HepG2 (cell line): ENCODE measurements at regions not wholly inside any gene's neighbourhood (a gene's known extent, or its start where the extent isn't known, plus 50 kb on each side); places are given as distances from the start of the nearest gene placed in this dataset.

Source experiments
- ATAC-seq: fragments of 200-7000 bp; cut with Tn5 transposase; 3 replicates; pipeline ENCODE4 v1.9.1; 2020; ENCODE audit warnings: mild to moderate bottlenecking, moderate library complexity
- BruUV-seq: library from RNA; stranded (reverse); fragments of 400-500 nt; replicated peaks from 2 replicates; lab custom pipeline; 2021; lab: Mats Ljungman, UMichigan
- CTCF ChIA-PET: fragments of 300-600 bp; formaldehyde crosslinking; extraction: SDS; loops from one replicate; lab custom pipeline; 2021; ENCODE audit warnings: low total read pairs, inconsistent platforms, low intra/inter-chr PET ratio; lab: Yijun Ruan, JAX
- POLR2A ChIA-PET: fragments of 350-600 bp; sonication (Branson Sonifier 250); formaldehyde crosslinking; loops from one replicate; lab custom pipeline; 2020; ENCODE audit warnings: antibody characterized with exemption, inconsistent platforms; lab: Yijun Ruan, JAX
- DNase-seq: peaks from one replicate; pipeline ENCODE4 v3.0.0-alpha.2; 2015; ENCODE audit warnings: low spot score
- FAIRE-seq: peaks from 3 replicates; lab custom pipeline; 2011; peaks lifted over from hg19 to GRCh38; lab: Jason Lieb, UNC
- H2AFZ ChIP-seq: one replicate; pipeline ENCODE4 v1.6.1; 2011; ENCODE audit warnings: low read length, inconsistent platforms
- H3K27ac ChIP-seq: fragments of 300-600 bp; 3 replicates; pipeline ENCODE4 v1.8.0; 2011; ENCODE audit warnings: mixed run types, mild to moderate bottlenecking, mixed read lengths, low read length, inconsistent platforms; ENCODE audit not compliant: insufficient read depth; ENCODE audit errors: extremely low read length
- H3K27me3 ChIP-seq, 2 experiments: fragments of 200-600 bp in 1 of 2; 2 replicates in 1 of 2; 3 replicates in 1 of 2; pipeline versions ENCODE4 v1.6.0 to v1.8.0; 2011; ENCODE audit warnings: low read length in 2 of 2, mild to moderate bottlenecking in 2 of 2, moderate library complexity in 2 of 2, inconsistent platforms in 1 of 2; ENCODE audit not compliant: insufficient read depth in 2 of 2, control insufficient read depth in 1 of 2
- H3K36me3 ChIP-seq, 2 experiments: fragments of 200-600 bp in 1 of 2; replicated peaks in 1 of 2; 2 replicates in 1 of 2; 3 replicates in 1 of 2; pipeline versions ENCODE4 v1.5.1 to v1.8.0; 2011; ENCODE audit warnings: low read length in 2 of 2, inconsistent platforms in 1 of 2; ENCODE audit not compliant: insufficient read depth in 2 of 2, control insufficient read depth in 1 of 2
- H3K4me1 ChIP-seq: 2 replicates; pipeline ENCODE4 v1.5.1; 2012; ENCODE audit warnings: low read length, inconsistent platforms; ENCODE audit not compliant: insufficient read depth
- H3K4me2 ChIP-seq: 2 replicates; pipeline ENCODE4 v1.6.0; 2011; ENCODE audit warnings: low read depth, low read length, inconsistent platforms
- H3K4me3 ChIP-seq, 3 experiments: fragments of 200-600 bp in 1 of 3; sonication (generic), shearing (Covaris generic) in 1 of 3; replicated peaks in 1 of 3; 2 replicates each; pipeline ENCODE4 v1.5.1; 2011 to 2016; ENCODE audit warnings: low read length in 3 of 3, inconsistent platforms in 2 of 3, low read depth in 2 of 3, mild to moderate bottlenecking in 2 of 3, control low read depth in 1 of 3, mixed read lengths in 1 of 3; ENCODE audit not compliant: insufficient read depth in 1 of 3
- H3K79me2 ChIP-seq: one replicate; pipeline ENCODE4 v1.6.1; 2011; ENCODE audit warnings: low read length, inconsistent platforms; ENCODE audit not compliant: insufficient read depth
- H3K9ac ChIP-seq: 2 replicates; pipeline ENCODE4 v1.6.0; 2011; ENCODE audit warnings: mild to moderate bottlenecking, low read depth, low read length, inconsistent platforms; ENCODE audit not compliant: insufficient read depth
- H3K9me3 ChIP-seq: 2 replicates; pipeline ENCODE4 v1.5.1; 2012; ENCODE audit warnings: mild to moderate bottlenecking, low read length
- H4K20me1 ChIP-seq: 2 replicates; pipeline ENCODE4 v1.6.0; 2011; ENCODE audit warnings: inconsistent platforms, mild to moderate bottlenecking, low read length, moderate library complexity; ENCODE audit not compliant: insufficient read depth
- ADNP ChIP-seq: sonication (generic); formaldehyde crosslinking; IDR thresholded peaks from 2 replicates; pipeline ENCODE4 v1.4.0; 2020; ENCODE audit warnings: missing genetic modification reagents
- BCL3 ChIP-seq: sonication (generic); formaldehyde crosslinking; IDR thresholded peaks from 2 replicates; pipeline ENCODE4 v1.5.1; 2020; ENCODE audit warnings: mild to moderate bottlenecking, missing genetic modification reagents, moderate library complexity
- CERS6 ChIP-seq: sonication (generic); formaldehyde crosslinking; IDR thresholded peaks from 2 replicates; pipeline ENCODE4 v1.5.0; 2020; ENCODE audit warnings: missing genetic modification reagents
- CREM ChIP-seq, 2 experiments: sonication (generic) in 1 of 2; formaldehyde crosslinking in 1 of 2; IDR thresholded peaks; 2 replicates each; pipeline versions ENCODE4 v1.4.0 to v1.6.1; 2016 to 2020; ENCODE audit warnings: antibody characterized with exemption in 1 of 2, mild to moderate bottlenecking in 1 of 2, missing genetic modification reagents in 1 of 2
- DZIP1 ChIP-seq: sonication (generic); formaldehyde crosslinking; IDR thresholded peaks from 2 replicates; pipeline ENCODE4 v1.5.0; 2020; ENCODE audit warnings: mild to moderate bottlenecking, missing genetic modification reagents
- HIVEP1 ChIP-seq: sonication (generic); formaldehyde crosslinking; IDR thresholded peaks from 2 replicates; pipeline ENCODE4 v1.4.0; 2020; ENCODE audit warnings: mild to moderate bottlenecking, missing genetic modification reagents
- HOMEZ ChIP-seq: IDR thresholded peaks from 2 replicates; pipeline ENCODE4 v1.6.1; 2016; ENCODE audit warnings: low read depth
- NFATC3 ChIP-seq: sonication (generic); formaldehyde crosslinking; IDR thresholded peaks from 2 replicates; pipeline ENCODE4 v1.5.1; 2020; ENCODE audit warnings: mild to moderate bottlenecking, missing genetic modification reagents
- NR2F2 ChIP-seq: IDR thresholded peaks from 2 replicates; pipeline ENCODE4 v1.6.1; 2012; ENCODE audit warnings: low read depth, inconsistent platforms, borderline replicate concordance
- STAT6 ChIP-seq: sonication (generic); formaldehyde crosslinking; IDR thresholded peaks from 2 replicates; pipeline ENCODE4 v1.4.0; 2020; ENCODE audit warnings: missing genetic modification reagents, mild to moderate bottlenecking, borderline replicate concordance
- XRCC5 ChIP-seq: fragments of 200-400 bp; formaldehyde crosslinking; optimal IDR thresholded peaks from 2 replicates; pipeline ENCODE3; 2017; ENCODE audit warnings: mild to moderate bottlenecking, low read length
- ZMYM4 ChIP-seq: sonication (generic); formaldehyde crosslinking; IDR thresholded peaks from 2 replicates; pipeline ENCODE4 v1.8.1; 2023; ENCODE audit warnings: mild to moderate bottlenecking, missing genetic modification reagents
- ZNF17 ChIP-seq: sonication (generic); formaldehyde crosslinking; IDR thresholded peaks from 2 replicates; pipeline ENCODE4 v1.5.0; 2020; ENCODE audit warnings: mild to moderate bottlenecking, missing genetic modification reagents
- ZNF326 ChIP-seq: sonication (generic); formaldehyde crosslinking; IDR thresholded peaks from 2 replicates; pipeline ENCODE4 v1.4.0; 2020; ENCODE audit warnings: missing genetic modification reagents, borderline replicate concordance
- WGBS: methylation state at CpG from one replicate; pipeline ENCODE4 v1.1.6; 2017; ENCODE audit warnings: low lambda C conversion rate; 5-methylcytosine and 5-hydroxymethylcytosine counted together
- in situ Hi-C: cut with HindIII; loops from 2 replicates; pipeline ENCODE4 v1.10.0; 2017; ENCODE audit warnings: low pct_unique_long_range_greater_than_20kb; ENCODE audit not compliant: extremely low pct_ligation_motif_present
- intact Hi-C: fragments of 100-400 bp; cut with micrococcal nuclease; formaldehyde crosslinking; loops from one replicate; pipeline ENCODE4 v1.10.0; 2022; ENCODE audit not compliant: unreplicated experiment

GRCh38 chr12:127170226-127171180, 1096.5 kb upstream of the TMEM132C start:
- H3K4me3 ChIP-seq = no peak overlapping the region
- ChIA-PET POLR2A (no interaction called here), CTCF (no interaction called here)
- H3K79me2 ChIP-seq = no peaks in the 10 kb centered on the region
- no peaks in the 10 kb centered on the region for H4K20me1 ChIP-seq
- H3K36me3 ChIP-seq = no peaks in the 10 kb centered on the region
- H3K9ac ChIP-seq = no peak overlapping the region
- DNase-seq (no peak), FAIRE-seq (no peak), ATAC-seq (no peak)
- no peak overlapping the region for H3K4me2 ChIP-seq
- peaks cover 29% of the 10 kb centered on the region for H3K9me3 ChIP-seq
- in situ Hi-C loops = no loop called here
- no peaks in the 10 kb centered on the region for H3K4me1 ChIP-seq
- no peak overlapping the region for H2AFZ ChIP-seq
- no peak overlapping the region for H3K27ac ChIP-seq
- no peaks in the 10 kb centered on the region for H3K27me3 ChIP-seq
- 12% methylated on average over 6 of the region's 7 CpGs for WGBS
- intact Hi-C loops = loop anchor here (10.0 kb wide), 1 partner anchor 64 kb away; no protein-coding TSS in a partner anchor
- BruUV-seq = no TSS peak
- TF ChIP-seq ZMYM4 (CRISPR knock-in tag) = no peak
- no peak for TF ChIP-seq CERS6 (CRISPR knock-in tag)
- TF ChIP-seq CREM (IDR thresholded peaks at IDR 0.05) = no peak
- no peak for TF ChIP-seq CREM (CRISPR knock-in tag; IDR thresholded peaks at IDR 0.05)
- TF ChIP-seq STAT6 = no peak
- TF ChIP-seq HIVEP1 = no peak
- no peak for TF ChIP-seq ZNF17
- no peak for TF ChIP-seq NFATC3 (CRISPR knock-in tag)
- TF ChIP-seq XRCC5 = no peak
- TF ChIP-seq BCL3 = no peak
- no peak for TF ChIP-seq DZIP1 (CRISPR knock-in tag)
- TF ChIP-seq HOMEZ (CRISPR knock-in tag) = no peak
- no peak for TF ChIP-seq NR2F2
- no peak for TF ChIP-seq ADNP (CRISPR knock-in tag)
- TF ChIP-seq ZNF326 (CRISPR knock-in tag) = no peak
